DND-41 (cell line): ENCODE measurements at regions not wholly inside any gene's neighbourhood (a gene's known extent, or its start where the extent isn't known, plus 50 kb on each side); places are given as distances from the start of the nearest gene placed in this dataset.

Experiments
- EZH2 ChIP-seq: IDR thresholded peaks from 3 replicates; pipeline ENCODE4 v1.6.1; 2012; ENCODE audit warnings: borderline replicate concordance, low read depth, mild to moderate bottlenecking, moderate library complexity, low read length, inconsistent platforms; ENCODE audit not compliant: severe bottlenecking
- TF ChIP-seq, protein P1 (sequence below): IDR thresholded peaks from 2 replicates; pipeline ENCODE4 v1.5.1; 2012; ENCODE audit warnings: borderline replicate concordance, low read length, moderate library complexity, mild to moderate bottlenecking; ENCODE audit not compliant: poor library complexity, severe bottlenecking; ENCODE audit errors: extremely low read depth

DNA sequence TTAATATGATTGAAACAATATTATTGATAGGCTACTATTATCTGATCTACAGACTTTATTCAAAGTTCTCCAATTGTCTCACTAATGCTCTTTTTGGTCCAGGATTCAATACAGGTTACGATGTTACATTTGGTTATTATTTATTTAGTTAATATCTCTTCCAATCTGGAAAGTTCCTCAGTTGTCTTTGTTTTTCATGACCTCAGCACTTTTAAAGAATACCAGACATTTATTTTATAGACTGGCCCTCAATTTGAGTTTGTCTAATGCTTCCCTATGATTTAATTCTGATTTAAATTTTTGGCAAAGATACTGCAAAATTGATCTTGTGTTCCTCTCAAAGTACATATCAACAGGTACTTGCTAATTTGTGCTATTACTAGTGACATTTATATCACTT is 937.4 kb downstream of the KCNMA1 start:
- TF ChIP-seq, protein P1, sequence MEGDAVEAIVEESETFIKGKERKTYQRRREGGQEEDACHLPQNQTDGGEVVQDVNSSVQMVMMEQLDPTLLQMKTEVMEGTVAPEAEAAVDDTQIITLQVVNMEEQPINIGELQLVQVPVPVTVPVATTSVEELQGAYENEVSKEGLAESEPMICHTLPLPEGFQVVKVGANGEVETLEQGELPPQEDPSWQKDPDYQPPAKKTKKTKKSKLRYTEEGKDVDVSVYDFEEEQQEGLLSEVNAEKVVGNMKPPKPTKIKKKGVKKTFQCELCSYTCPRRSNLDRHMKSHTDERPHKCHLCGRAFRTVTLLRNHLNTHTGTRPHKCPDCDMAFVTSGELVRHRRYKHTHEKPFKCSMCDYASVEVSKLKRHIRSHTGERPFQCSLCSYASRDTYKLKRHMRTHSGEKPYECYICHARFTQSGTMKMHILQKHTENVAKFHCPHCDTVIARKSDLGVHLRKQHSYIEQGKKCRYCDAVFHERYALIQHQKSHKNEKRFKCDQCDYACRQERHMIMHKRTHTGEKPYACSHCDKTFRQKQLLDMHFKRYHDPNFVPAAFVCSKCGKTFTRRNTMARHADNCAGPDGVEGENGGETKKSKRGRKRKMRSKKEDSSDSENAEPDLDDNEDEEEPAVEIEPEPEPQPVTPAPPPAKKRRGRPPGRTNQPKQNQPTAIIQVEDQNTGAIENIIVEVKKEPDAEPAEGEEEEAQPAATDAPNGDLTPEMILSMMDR, result no peak
- TF ChIP-seq EZH2, result no peak
